Daoy (cell line): ENCODE measurements at regions not wholly inside any gene's neighbourhood (a gene's known extent, or its start where the extent isn't known, plus 50 kb on each side); places are given as distances from the start of the nearest gene placed in this dataset.
A peak's percentile ranks its signal among the peaks of the same experiment; 100 is the strongest.
"Not testable (repeated sequence)": the region's sequence is repeated elsewhere in the genome, so short reads cannot be mapped to it uniquely, and the experiment has no call there.

ENCODE experiments used
- DNase-seq: peaks from one replicate; pipeline ENCODE4 v3.0.0-alpha.2; 2015; ENCODE audit warnings: low read depth

GRCh38 chr12:56872366-56872765 lies 61.8 kb downstream of the SDR9C7 start:
- no peak for DNase-seq

DNA sequence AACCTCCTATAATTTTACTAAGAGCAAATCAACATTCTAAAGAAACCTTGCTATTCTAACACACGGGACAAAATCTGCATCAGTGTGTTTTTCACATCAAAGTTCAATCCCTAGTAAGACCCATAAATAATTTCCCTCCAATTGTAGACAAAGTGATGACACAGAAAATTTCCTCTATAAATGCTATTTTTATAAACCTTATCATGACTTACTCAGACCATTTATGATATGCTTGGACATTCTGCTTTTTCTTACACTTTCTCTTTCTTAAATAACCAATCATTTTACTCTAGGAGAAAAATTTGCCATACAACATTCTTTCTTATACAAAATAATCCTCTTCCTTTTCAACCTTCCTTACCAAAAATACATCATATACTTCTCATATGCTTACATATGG lies 67.0 kb downstream of the SDR9C7 start:
- DNase-seq = no peak

DNA sequence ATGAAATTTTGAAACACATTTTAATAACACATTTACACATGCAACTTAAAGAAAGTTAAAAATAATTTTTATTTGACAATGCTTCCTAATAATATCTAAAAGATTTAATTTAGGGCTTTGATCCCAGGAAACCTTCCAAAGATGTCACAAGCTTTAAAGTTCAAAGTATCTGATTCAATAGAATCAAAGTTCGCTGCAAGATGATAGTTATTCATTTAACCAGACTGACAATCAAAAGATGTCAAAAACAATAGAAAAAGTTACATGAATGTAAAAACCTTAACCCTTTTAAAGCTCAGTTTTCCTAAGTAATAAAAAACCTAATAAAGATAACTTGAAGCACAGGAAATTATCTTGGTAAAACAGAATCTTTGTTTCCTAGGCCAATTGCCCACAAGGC lies 67.7 kb downstream of the SDR9C7 start:
- DNase-seq = no peak

DNA sequence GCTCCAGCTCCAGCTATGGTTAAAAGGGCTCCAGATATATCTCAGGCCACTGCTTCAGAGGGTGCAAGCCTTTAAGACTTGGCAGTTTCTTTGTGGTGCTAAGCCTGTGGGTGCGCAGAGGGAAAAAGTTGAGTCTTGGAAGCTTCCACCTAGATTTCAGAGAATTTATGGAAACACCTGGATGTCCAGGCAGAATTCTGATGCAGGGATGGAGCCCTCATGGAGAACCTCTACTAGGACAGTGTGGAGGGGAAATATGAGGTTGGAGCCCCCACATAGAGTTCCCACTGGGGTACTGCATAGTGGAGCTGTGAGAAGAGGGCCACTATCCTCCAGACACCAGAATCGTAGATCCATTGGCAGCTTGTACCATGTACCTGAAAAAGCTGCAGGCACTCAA lies 69.9 kb downstream of the SDR9C7 start:
- DNase-seq = no peak

GRCh38 chr12:56863789-56864188 lies 70.4 kb downstream of the SDR9C7 start:
- DNase-seq = no peak

DNA sequence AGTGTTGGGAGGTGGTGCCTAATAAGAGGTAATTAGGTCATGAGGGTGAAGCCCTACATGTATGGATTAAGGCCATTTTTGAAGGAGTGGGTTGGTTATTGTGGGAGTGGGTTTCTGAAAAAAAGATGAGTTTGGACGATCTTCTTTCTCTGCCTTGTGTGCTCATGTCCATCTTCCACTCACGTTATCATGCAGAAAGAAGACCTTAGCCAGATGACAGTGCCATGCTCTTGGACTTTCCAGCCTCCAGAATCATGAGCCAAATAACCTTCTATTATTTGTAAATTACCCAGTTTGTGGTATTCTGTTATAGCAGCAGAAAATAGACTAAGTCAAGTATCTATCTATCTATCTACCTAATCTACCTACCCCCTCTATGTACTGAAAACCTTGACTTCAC lies 71.9 kb downstream of the SDR9C7 start:
- no peak for DNase-seq

GRCh38 chr12:56853392-56853978 lies 80.7 kb downstream of the SDR9C7 start:
- DNase-seq = not testable (repeated sequence)

- DNase-seq = no peak
Measured at GRCh38 chr12:56851462-56851861, 82.7 kb downstream of the SDR9C7 start.

DNA sequence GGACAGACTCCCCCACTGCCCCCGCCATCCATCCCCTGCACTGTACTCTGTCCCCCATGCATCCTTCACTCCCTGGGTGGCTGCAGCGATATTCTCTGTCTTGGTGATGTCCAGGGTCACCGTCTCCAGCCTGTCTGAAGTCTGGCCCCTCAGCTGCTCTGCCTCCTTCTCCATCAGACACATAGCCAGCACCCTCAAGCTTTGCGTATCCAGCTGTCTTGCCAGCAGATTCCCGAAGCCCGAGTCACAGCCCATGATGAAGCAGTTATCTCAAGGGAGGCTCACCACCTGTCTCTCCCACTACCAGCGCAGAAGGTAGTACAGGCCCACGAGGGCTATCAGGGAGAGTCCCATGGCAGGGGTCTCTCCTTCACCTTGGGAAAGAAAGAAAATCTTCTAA lies 77.8 kb downstream of the HSD17B6 start:
- peak; percentile 24 for DNase-seq

DNA sequence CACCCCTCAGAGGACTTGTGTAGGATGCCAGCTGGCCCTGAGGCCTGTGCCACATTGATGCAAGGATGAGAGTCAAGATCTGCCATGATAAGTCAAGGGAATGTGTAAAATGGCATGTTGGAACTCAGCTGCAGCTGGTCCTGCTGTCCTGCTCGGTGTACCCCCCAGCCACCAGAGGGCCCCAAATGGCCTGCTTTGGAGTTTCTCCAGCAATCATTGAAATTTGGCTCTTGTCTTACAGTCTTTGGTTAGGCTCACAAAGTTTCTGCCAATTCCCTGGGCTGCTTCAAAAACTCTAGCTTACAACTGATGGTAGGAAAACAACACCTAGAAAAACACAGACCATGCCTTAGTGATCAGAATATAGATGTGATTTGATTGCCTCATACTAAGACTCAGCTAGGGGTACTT lies 76.8 kb downstream of the HSD17B6 start:
- peak; percentile 24 for DNase-seq

DNA sequence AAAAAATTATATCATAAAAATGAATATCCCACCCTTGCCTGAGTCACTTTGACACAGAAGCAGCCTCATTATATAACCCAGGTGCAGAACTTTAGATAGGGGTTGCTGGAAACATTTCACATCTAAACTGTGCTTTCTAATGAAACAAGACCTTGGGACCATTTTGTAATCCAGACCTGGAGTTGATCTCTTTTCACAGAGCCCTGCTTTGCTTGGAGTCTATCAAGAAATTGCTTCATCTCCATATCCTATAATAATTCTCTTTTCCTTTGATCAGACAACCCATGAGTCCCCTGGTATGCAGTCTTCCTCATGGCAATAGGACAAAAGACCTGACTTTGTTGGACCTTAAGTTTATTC lies 76.3 kb downstream of the HSD17B6 start:
- no peak for DNase-seq

- DNase-seq = no peak
Measured at GRCh38 chr12:56838621-56839488, 75.7 kb downstream of the HSD17B6 start.
